ENCODE measurements at regions not wholly inside any gene's neighbourhood (a gene's known extent, or its start where the extent isn't known, plus 50 kb on each side); places are given as distances from the start of the nearest gene placed in this dataset.
A peak's percentile ranks its signal among the peaks of the same experiment; 100 is the strongest.
"Not testable (repeated sequence)": the region's sequence is repeated elsewhere in the genome, so short reads cannot be mapped to it uniquely, and the experiment has no call there.

- DNase-seq: no peak
Observed at GRCh38 chr5:12626556-12626955, 722.3 kb upstream of the CTNND2 start.

- no peak for DNase-seq
Observed at GRCh38 chr5:12625667-12626263, 721.5 kb upstream of the CTNND2 start.

- no peak for DNase-seq
Observed at GRCh38 chr5:12624776-12625560, 720.7 kb upstream of the CTNND2 start.

- DNase-seq: no peak
Observed at GRCh38 chr5:12623408-12623807, 719.2 kb upstream of the CTNND2 start.

GRCh38 chr5:12616093-12616492, 711.8 kb upstream of the CTNND2 start:
- DNase-seq: no peak

GRCh38 chr5:12615141-12615820, 711.0 kb upstream of the CTNND2 start:
- DNase-seq: no peak

- DNase-seq: no peak
Observed at GRCh38 chr5:12614608-12615007, 710.4 kb upstream of the CTNND2 start.

- DNase-seq: no peak
Observed at GRCh38 chr5:12611132-12611531, 706.9 kb upstream of the CTNND2 start.

- not testable (repeated sequence) for DNase-seq
Observed at GRCh38 chr5:12607817-12608216, 703.6 kb upstream of the CTNND2 start.

- no peak for DNase-seq
Observed at GRCh38 chr5:12592228-12592627, 688.0 kb upstream of the CTNND2 start.

GRCh38 chr5:12586406-12586805, 682.2 kb upstream of the CTNND2 start:
- no peak for DNase-seq

- not testable (repeated sequence) for DNase-seq
Observed at GRCh38 chr5:12578803-12579202, 674.6 kb upstream of the CTNND2 start.

GRCh38 chr5:12576953-12577352, 672.7 kb upstream of the CTNND2 start:
- DNase-seq: not testable (repeated sequence)

GRCh38 chr5:12574298-12575093, 670.2 kb upstream of the CTNND2 start:
- DNase-seq: not testable (repeated sequence)

- DNase-seq: not testable (repeated sequence)
Observed at GRCh38 chr5:12573916-12574297, 669.7 kb upstream of the CTNND2 start.

- no peak for DNase-seq
Observed at GRCh38 chr5:12570688-12571087, 666.4 kb upstream of the CTNND2 start.

GRCh38 chr5:12566441-12566840, 662.2 kb upstream of the CTNND2 start:
- no peak for DNase-seq

GRCh38 chr5:12557012-12557411, 652.8 kb upstream of the CTNND2 start:
- DNase-seq: no peak

GRCh38 chr5:12526113-12526512, 621.9 kb upstream of the CTNND2 start:
- DNase-seq: peak; percentile 10

GRCh38 chr5:12522116-12522515, 617.9 kb upstream of the CTNND2 start:
- no peak for DNase-seq

- DNase-seq: not testable (repeated sequence)
Observed at GRCh38 chr5:12504983-12505382, 600.7 kb upstream of the CTNND2 start.

- DNase-seq: no peak
Observed at GRCh38 chr5:12488161-12488560, 583.9 kb upstream of the CTNND2 start.

GRCh38 chr5:12480487-12480886, 576.2 kb upstream of the CTNND2 start:
- no peak for DNase-seq

Data from NCI-H82 (cell line).